ENCODE measurements at regions not wholly inside any gene's neighbourhood (a gene's known extent, or its start where the extent isn't known, plus 50 kb on each side); places are given as distances from the start of the nearest gene placed in this dataset.
"Not testable (repeated sequence)": the region's sequence is repeated elsewhere in the genome, so short reads cannot be mapped to it uniquely, and the experiment has no call there.

DNA sequence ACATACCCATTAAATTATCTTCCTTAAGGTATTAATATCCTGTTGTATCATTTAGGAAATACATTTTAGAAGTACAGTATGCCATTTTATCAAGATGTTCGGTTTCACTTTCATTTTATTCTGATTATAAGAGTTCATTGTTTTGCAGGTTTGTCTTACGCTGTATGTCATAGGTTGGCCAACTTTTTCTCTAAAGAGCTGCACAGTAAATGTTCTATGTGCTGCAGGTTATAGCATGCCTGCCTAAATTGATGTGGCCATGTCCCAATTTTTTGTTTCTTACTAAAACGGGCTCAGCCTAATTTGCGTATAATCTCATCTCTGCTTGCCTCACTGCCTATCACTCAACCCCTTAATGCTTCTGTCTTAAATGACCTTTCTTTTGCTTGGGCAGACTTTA, 126.4 kb downstream of the USP22 start:
- DNase-seq: no peak

DNA sequence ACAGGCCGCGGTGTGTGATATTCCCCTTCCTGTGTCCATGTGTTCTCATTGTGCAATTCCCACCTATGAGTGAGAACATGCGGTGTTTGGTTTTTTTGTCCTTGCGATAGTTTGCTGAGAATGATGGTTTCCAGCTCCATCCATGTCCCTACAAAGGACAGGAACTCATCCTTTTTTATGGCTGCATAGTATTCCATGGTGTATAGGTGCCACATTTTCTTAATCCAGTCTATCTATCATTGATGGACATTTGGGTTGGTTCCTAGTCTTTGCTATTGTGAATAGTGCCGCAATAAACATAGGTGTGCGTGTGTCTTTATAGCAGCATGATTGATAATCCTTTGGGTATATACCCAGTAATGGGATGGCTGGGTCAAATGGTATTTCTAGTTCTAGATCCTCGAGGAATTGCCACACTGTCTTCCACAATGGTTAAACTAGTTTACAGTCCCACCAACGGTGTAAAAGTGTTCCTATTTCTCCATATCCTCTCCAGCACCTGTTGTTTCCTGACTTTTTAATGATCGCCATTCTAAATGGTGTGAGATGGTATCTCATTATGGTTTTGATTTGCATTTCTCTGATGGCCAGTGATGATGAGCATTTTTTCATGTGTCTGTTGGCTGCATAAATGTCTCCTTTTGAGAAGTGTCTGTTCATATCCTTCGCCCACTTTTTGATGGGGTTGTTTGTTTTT, 125.1 kb downstream of the USP22 start:
- DNase-seq: not testable (repeated sequence)

DNA sequence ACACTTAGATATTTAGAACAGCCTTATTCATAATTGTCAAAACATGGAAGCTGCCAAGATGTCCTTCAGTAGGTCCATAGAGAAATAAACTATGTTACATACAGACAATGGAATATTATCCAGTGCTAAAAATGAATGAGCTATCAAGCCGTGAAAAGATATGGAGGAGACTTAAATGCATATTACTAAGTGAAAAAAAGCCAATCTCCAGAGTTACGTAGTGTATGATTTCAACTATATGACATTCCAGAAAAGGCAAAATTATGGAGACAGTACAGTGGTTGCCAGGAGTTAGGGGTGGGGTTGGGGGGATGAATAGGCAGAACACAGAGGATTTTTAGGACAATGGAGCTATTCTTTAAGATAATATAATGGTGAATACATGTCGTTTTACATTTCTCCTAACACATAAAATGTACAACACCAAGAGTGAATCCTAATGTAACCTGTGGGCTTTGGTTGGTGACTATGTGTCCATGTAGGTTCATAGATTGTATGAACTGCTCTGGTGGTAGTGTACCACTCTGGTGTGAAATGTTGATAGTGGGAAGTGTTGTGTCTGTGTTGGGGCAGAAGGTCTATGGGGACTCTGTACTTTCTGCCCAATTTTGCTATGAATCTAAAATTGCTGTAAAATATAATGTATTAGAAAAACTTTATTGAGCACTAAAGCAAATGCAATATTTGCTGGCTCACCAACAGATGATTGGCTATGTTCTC, 122.6 kb downstream of the USP22 start:
- no peak for DNase-seq

DNA sequence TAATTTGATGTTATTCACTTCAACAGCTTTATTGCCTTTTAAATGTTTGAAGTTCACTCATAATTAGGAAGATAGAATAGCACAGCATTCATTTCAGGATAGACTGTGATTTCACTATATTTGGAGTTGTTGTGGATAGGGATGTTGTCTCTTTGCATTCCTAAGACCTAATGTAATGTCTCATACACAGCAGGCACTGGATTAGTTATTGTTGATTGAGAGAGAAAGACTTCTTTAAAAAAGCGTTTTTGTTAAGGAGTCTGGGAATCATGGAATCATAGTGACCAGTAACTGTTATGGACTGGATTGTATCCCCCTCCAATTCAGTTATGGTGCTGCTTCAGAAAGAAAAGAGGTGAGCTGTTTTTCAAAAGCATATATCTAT, 122.0 kb downstream of the USP22 start:
- no peak for DNase-seq

DNA sequence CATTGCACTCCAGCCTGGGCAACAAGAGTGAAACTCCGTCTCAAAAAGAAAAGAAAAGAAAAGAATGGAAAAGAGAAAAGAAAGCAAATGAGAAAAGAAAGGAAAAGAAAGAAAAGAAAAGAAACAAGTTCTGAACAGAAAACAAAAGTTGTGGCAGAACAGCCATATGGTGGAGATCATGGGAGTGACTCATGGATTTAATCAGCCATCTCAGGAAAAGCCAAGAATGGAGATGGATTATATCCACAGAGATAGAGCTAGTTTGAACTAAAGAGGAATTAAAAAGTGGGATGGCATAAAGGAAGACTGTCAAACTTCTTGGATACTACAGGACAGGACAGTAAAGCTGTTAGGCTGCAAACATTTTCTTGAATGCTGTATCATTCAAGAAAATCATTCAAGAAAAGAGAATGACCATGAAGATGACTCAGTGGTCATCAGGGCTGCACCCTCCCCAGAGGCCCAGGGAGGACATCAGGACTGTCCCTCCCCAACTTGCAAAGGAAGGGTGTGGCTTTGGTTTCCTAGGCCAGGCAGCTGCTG, 120.6 kb downstream of the USP22 start:
- no peak for DNase-seq

DNA sequence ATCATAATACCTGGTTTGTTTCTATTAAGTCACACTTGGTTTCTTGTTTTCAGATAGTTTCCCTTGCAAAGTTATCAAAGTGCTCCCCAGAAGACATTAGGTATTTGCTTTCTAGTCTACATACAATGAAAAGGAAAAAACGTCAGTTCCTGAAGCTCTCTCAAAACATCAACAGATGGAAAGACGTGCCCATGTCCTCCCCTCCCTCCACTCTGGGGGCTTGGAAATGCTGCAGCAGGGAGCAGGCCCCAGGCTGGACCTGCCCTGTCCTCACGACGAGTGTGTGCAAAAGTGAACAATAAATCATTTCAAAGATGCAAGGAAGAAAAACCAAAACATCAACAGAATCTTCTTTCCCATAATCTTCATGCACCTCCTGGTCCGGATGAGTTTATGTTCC, 118.5 kb downstream of the USP22 start:
- no peak for DNase-seq

DNA sequence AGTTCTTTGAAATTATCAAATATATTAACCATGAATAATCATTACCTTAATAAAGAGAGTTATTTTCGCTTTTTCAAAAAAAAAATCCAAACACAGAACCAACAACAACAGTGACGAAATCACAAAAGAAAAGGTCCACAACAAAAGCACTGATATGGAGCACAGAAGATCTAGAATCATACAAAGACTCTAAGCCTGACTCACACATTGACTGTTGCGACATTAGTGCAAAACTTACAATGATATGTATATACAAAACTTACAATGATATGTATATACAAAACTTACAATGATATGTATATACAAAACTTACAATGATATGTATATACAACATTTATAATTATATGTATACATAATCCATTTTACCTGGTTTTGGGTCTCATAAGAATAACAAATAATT, 117.7 kb downstream of the USP22 start:
- DNase-seq: no peak

DNA sequence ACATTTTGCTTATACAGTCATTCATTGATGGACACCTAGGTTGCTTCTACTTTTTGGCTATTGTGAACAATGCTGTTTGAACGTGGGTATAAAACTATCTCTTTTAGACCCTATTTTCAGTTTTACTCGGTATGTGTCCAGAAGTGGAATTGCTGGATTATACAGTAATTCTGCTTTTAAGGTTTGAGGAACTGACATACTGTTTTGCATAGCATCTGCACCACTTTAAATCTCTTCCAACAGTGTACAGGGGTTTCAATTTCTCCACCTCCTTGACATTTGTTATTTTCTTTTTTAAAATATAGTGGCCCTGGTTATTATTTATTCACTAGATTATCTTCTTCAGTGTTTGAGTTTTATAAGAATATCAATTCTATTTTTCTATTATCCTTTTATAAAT, 116.9 kb downstream of the USP22 start:
- DNase-seq: no peak

DNA sequence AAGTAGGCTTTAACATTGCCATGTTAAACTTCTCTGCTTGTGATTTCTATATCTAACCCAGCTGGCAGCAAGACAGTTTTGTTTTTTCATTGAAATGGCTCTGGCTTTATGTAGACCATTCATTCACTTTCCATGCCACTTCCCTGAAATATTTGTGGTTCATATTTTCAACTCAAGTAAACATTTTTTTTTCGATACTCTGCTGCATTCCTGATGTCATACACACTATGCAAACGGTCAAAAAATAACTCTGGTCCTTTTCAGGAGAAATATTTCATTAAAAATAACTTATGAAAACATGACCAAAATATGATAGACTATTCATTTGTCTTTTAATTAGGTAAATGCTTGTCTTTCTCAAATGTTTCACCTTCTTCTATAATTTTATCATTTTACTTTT, 116.3 kb downstream of the USP22 start:
- no peak for DNase-seq

DNA sequence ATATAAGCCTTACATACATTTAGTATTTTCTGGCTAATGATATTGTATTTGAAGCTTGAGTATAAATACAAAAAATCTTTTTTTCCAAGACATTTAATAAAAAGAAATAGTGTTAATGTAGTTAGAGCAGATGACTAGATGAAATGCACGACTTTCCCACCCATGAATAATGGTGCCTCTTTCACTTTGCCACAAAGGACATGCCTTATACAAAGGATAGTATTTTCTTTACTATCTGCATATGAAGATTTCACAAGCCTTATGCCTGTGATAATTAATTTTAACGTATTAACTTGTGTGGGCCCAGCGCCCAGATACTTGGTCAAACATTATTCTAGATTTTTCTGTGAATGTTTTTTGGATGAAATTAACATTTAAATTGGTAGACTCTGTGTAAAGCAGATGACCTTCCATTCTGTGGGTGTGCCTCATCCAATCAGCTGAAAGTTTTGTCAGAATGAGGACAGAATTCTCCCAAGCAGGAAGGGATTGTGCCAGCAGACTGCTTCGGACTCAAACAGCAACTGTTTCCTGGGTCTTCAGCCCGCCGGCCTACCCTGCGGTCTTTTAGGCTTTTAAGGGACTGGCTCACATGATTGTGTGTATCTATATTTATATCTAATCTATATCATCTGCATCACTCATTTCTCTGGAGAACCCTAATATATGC, 115.4 kb downstream of the USP22 start:
- DNase-seq: no peak

DNA sequence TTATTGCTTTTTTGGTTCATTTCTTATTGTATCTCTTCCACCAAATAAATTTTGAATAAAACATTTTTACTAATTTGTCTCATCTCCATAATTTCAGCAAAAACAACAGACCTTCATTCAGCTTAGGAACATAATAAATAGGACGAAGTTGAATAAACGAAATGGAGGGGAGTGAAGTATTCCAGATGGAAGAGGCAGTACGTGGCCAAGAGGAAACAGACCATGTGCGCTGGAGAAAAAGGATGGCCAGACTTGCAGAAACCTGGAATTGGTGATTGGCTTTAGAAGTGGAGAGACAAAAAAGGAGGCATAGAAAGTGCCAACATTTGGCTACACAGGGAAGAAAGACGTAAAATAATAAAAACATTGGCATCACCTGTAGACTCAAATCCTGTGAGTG, 113.5 kb downstream of the USP22 start:
- DNase-seq: no peak

DNA sequence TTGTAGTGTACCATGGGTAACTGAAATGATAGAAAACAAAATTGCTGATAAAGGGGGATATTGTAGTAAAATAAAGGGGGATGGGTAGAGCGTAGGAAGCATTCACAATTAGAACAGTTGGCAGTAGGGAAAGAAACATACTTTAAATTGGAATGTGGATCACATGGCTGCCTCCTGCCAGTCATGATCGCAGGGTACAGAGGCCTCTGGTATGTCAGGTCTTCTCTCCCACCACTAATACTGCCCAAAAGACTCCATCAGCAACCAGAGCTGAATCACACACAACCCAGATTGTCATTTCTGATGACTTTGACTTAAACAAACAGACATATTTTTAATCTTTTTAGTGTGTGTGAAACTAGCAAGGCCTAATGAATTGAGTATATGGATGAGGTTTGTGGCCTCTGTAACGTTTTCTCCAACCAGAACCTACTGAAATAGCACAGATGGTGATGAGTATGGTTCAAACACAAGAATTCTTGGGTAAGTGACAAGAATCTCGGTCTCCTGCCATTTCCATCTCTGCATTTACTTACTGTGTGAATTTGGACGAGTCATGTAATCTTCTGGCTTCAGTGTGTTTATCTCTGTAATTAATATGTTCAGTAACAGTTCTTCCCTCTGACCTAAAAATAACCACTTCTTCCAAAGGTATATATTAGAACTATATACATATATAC, 112.6 kb downstream of the USP22 start:
- DNase-seq: no peak

DNA sequence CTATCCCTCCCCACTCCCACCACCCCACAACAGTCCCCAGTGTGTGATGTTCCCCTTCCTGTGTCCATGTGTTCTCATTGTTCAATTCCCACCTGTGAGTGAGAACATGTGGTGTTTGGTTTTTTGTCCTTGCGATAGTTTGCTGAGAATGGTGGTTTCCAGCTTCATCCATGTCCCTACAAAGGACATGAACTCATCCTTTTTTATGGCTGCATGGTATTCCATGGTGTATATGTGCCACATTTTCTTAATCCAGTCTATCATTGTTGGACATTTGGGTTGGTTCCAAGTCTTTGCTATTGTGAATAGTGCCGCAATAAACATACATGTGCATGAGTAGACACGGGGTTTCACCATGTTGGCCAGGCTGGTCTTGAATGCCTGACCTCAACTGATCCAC, 109.8 kb downstream of the USP22 start:
- DNase-seq: not testable (repeated sequence)

DNA sequence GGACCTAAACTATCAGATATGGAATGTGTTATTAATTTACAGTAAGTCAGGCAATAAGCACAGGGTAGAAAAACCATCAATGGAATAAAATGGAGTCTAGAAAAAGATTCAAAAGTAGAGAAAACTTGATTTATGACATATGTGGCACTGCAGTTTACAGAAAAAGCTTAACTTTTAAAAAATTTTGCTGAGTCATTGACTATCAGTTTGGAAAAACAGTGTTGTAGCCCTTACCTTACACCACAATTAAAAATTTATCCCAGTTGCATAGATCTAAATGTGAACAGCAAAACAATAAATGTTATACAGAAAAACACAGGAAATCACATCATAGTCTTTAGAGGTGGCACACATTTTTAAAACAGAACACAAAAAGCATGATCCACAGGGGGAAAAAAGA, 108.5 kb downstream of the USP22 start:
- no peak for DNase-seq

DNA sequence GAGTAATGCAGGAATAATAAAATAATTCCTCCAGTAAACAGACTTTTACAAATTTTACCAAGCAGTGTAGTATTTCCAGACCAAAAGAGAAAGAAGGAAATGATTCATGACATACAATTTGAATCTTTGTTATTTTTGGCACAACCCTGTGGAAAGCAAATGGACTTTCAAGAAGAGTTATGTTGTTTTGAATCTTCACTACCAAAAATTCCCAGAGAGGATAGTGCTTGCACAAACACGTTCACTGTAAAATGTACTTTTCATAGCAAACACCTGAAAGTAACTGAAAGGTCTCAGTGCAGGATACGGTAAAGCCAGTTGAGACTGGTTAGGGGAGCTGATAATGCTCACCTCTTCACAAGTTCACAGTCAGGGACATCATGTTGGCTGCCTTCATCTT, 107.1 kb downstream of the USP22 start:
- DNase-seq: no peak

DNA sequence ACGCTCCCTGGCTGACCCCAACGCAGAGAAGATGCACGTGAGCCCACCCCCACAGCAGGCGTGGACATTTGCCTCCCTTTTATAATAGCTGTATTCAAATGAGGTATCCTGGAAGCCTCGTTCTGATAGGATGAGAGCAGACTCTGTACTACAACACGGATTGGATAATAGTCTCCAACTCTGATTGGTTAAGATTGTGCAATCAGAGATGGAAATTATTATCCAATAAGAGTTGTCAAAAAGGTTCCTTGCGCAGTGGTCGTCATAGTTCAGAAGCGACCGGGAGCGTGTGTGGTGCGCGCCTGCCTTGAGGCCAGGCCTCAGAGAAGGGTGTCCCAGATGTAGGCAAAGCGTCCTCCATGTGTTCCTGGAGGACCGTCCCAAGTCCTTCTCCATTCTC, 104.6 kb downstream of the USP22 start:
- no peak for DNase-seq

DNA sequence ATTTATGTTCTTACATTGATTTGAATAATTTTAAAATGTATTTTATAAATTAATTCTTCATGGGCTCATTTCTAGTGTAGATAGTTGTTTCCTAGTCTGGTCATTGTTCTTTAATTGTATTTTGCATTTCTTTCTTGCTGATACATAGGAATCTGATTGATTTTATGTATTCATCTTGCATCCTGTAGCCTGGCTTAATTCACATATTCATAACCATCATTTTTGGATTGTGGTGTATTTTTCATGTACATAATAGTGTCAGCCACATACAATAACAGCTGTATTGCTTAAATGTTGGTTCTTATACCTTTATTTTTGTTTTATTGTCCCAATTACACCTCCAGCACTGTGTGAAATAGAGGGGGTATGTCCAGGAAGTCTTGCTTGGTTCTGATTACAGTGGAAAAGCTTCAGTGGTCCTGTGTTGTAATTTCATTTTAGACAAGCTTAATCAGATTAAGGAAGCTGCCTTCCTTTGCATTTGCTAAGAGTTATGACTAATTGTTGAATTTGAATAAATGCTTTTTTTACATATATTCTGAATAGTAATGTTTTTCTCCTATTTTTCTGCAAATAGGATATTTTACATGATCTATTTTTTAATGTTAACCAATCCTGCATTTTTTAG, 103.7 kb downstream of the USP22 start:
- no peak for DNase-seq

DNA sequence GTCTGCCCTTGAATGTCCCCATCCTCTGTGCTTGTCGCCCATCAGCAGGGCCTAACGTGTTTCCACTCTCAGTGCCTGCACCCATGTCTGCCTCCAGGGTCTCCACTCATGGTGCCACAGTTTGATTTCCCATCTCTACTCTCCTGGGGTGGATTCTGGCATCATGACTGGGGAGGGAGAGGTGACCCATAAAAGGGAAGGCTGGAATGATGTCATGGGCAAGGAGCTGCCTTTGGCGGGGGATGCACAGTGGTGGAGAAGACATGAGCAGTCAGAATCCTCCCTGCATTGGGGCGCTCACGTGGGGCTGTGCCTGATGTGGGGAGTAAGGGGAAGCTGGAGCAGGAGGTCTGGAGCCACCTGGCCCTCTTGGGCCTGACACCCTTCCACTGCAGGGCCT, 100.9 kb downstream of the USP22 start:
- DNase-seq: no peak

DNA sequence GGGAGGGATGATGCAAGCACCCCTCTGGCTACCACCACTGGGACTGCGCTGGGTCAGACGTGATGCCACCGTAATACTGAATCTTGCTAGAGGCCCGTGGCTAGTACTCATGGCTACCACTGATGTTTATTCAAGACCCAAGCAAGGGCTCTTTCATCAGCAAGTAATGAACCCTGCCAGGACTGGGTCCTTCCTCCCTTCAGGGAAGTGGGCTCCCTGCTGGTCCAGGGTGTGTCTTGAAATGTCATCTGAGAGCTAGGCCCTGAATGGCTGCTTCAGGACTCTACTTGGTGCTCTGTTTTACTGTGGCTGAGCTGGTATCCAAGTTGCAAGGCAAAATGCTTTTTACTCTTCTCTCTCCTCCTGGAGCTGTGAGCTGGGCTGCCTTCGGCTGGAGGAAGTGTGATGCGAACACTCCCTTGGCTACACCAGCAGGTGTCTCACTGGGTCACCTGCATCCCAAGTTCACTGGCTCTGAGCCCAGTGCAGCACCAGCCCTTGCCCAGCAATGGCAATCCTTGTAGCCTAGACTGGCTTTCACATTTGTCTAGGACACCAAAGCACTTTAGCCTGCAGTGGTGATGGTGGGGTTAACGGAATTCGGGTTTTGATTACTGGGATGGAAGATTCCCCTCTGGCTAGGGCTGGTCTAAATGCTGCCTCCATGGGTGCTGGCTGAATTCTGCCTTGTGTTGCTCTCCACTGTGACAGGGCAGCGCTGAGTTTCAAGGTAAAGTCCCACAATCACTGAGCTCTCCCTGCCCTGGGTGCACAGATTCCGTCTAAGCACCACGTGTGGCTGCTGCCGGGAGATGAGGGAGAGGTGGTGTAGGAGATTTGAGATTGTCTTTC, 98.6 kb downstream of the USP22 start:
- no peak for DNase-seq

DNA sequence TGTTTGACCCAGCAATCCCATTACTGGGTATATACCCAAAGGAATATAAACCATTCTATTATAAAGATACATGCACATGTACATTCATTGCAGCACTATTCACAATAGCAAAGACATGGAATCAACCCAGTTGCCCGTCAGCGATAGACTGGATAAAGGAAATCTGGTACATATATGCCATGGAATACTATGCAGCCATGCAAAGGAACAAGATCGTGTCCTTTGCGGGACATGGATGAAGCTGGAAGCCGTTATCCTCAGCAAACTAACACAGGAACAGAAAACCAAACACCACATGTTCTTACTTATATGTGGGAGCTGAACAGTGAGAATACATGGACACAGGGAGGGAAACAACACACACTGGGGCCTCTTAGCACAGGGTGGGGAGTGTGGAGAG, 95.1 kb downstream of the USP22 start:
- DNase-seq: not testable (repeated sequence)

DNA sequence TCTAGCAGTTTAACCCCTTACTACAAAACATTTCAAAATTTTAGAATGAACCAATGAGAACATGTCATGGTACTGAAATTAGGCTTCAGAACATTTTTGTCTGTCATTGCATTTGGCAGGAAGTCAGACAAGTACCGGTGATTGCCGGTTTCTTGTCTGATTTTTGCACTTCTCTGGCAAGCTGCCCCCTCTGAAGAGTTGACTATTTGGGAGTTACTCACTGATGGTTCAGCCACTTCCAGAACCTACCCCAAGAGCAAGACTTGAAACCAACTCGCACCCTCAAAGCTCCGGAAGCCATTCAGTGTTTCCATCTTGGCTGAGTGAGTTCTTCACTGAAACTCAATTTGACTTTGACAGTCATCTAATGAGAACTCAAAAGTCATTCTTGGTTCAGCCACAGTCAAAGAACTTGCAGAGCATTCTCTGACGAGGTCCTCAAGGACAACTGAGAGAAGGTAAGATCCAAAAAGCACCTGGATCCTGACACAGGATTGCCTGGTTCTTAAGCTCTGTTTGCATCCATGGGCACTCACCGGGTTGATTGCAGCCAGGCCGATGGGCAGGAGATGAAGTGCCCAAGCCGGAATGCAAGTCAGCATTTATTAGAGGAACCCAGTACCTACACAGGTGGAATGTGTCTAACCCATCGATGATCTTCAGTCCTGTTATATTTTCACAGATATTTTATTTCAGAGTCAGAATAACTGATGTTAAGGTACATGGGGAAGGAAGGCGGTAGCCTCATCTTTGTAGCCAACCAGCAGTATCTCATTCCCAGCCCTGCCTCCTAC, 93.6 kb downstream of the USP22 start:
- no peak for DNase-seq

Measured in NCI-H524 treated with DMSO at 0.1 percent for 48 hours (cell line).